H1 (cell line): ENCODE measurements at regions not wholly inside any gene's neighbourhood (a gene's known extent, or its start where the extent isn't known, plus 50 kb on each side); places are given as distances from the start of the nearest gene placed in this dataset.

Source experiments
- CTCF ChIA-PET: fragments of 300-600 bp; sonication (Branson Sonifier 250); formaldehyde crosslinking; loops from one replicate; lab custom pipeline; 2021; ENCODE audit not compliant: partially characterized antibody; lab: Charles Lee
- POLR2A ChIA-PET: fragments of 300-600 bp; sonication (Branson Sonifier 250); formaldehyde crosslinking; loops from one replicate; lab custom pipeline; 2021; ENCODE audit warnings: inconsistent platforms; ENCODE audit not compliant: partially characterized antibody; lab: Charles Lee
- DNase-seq, 2 experiments: peaks; one replicate each; pipeline versions ENCODE4 v3.0.0 to v3.0.0-alpha.2; 2010 to 2022; ENCODE audit warnings: low spot score in 2 of 2, low read depth in 1 of 2, mixed read lengths in 1 of 2
- FAIRE-seq: peaks from 2 replicates; lab custom pipeline; 2011; peaks lifted over from hg19 to GRCh38; lab: Jason Lieb, UNC
- H2AFZ ChIP-seq: 2 replicates; pipeline ENCODE4 v1.8.1; 2012; ENCODE audit warnings: low read length, inconsistent platforms
- H2AK5ac ChIP-seq: 2 replicates; pipeline ENCODE4 v1.6.1; 2013; ENCODE audit warnings: low read depth, low read length
- H2BK120ac ChIP-seq: replicated peaks from 2 replicates; pipeline ENCODE3; 2013; ENCODE audit warnings: low read depth, low read length, inconsistent platforms
- H2BK12ac ChIP-seq: 2 replicates; pipeline ENCODE4 v1.6.1; 2013; ENCODE audit warnings: low read depth, low read length
- H2BK15ac ChIP-seq: 2 replicates; pipeline ENCODE4 v1.6.1; 2013; ENCODE audit warnings: low read length
- H2BK20ac ChIP-seq: 2 replicates; pipeline ENCODE4 v1.6.1; 2013; ENCODE audit warnings: low read length
- H2BK5ac ChIP-seq: 2 replicates; pipeline ENCODE4 v1.6.1; 2013; ENCODE audit warnings: low read depth, low read length
- H3K14ac ChIP-seq: 2 replicates; pipeline ENCODE4 v1.6.1; 2013; ENCODE audit warnings: inconsistent platforms; ENCODE audit not compliant: insufficient read length
- H3K18ac ChIP-seq: 2 replicates; pipeline ENCODE4 v1.6.1; 2013; ENCODE audit warnings: low read length; ENCODE audit errors: extremely low read depth
- H3K23ac ChIP-seq: 2 replicates; pipeline ENCODE4 v1.6.1; 2013; ENCODE audit warnings: inconsistent platforms; ENCODE audit not compliant: insufficient read length
- H3K23me2 ChIP-seq: 2 replicates; pipeline ENCODE4 v1.6.1; 2013; ENCODE audit warnings: low read depth, low read length
- H3K27ac ChIP-seq: 2 replicates; pipeline ENCODE4 v1.6.1; 2011; ENCODE audit warnings: low read depth, low read length, inconsistent platforms
- H3K27me3 ChIP-seq, 4 experiments: replicated peaks in 1 of 4; 1 replicate in 1 of 4; 2 replicates in 3 of 4; pipeline versions ENCODE4 v1.6.1 to v1.8.1; 2011 to 2013; ENCODE audit warnings: low read length in 3 of 4, mild to moderate bottlenecking in 3 of 4, inconsistent platforms in 2 of 4, mixed read lengths in 2 of 4, moderate library complexity in 1 of 4; ENCODE audit not compliant: control insufficient read depth in 3 of 4, insufficient read depth in 3 of 4; ENCODE audit errors: extremely low read depth in 1 of 4
- H3K36me3 ChIP-seq, 4 experiments: 2 replicates each; pipeline versions ENCODE4 v1.6.1 to v1.8.1; 2011 to 2013; ENCODE audit warnings: mild to moderate bottlenecking in 4 of 4, low read length in 3 of 4, moderate library complexity in 2 of 4, control low read depth in 1 of 4, inconsistent platforms in 1 of 4; ENCODE audit not compliant: insufficient read depth in 4 of 4, control insufficient read depth in 2 of 4
- H3K4ac ChIP-seq: replicated peaks from 2 replicates; pipeline ENCODE3; 2013; ENCODE audit warnings: low read length, low read depth, mixed read lengths, inconsistent platforms; ENCODE audit not compliant: insufficient read length
- H3K4me1 ChIP-seq, 4 experiments: replicated peaks in 1 of 4; 1 replicate in 1 of 4; 2 replicates in 3 of 4; pipeline versions ENCODE4 v1.6.1 to v1.8.1; 2011 to 2013; ENCODE audit warnings: low read length in 3 of 4, inconsistent platforms in 2 of 4, mixed read lengths in 1 of 4; ENCODE audit not compliant: insufficient read depth in 4 of 4, control insufficient read depth in 3 of 4
- H3K4me2 ChIP-seq, 2 experiments: 2 replicates each; pipeline versions ENCODE4 v1.6.1 to v1.8.1; 2011 to 2013; ENCODE audit warnings: low read depth in 2 of 2, low read length in 2 of 2, control low read depth in 1 of 2, inconsistent platforms in 1 of 2, mild to moderate bottlenecking in 1 of 2; ENCODE audit not compliant: insufficient read depth in 1 of 2
- H3K4me3 ChIP-seq, 4 experiments: fragments of 200-600, 300-600 bp in 1 of 4; sonication (generic), shearing (Covaris generic), sonication (Bioruptor Twin) in 1 of 4; 2 replicates each; pipeline versions ENCODE4 v1.5.1 to v1.8.1; 2011 to 2016; ENCODE audit warnings: low read length in 4 of 4, low read depth in 3 of 4, control low read depth in 2 of 4, inconsistent platforms in 2 of 4, mild to moderate bottlenecking in 2 of 4, mixed read lengths in 1 of 4, moderate library complexity in 1 of 4; ENCODE audit not compliant: insufficient read depth in 2 of 4; ENCODE audit errors: extremely low read depth in 1 of 4
- H3K56ac ChIP-seq: replicated peaks from 2 replicates; pipeline ENCODE3; 2013; ENCODE audit warnings: low read depth, mild to moderate bottlenecking, mixed read lengths, low read length, inconsistent platforms; ENCODE audit not compliant: insufficient read length
- H3K79me1 ChIP-seq: 2 replicates; pipeline ENCODE4 v1.6.1; 2013; ENCODE audit warnings: low read depth, low read length, control low read depth
- H3K79me2 ChIP-seq, 2 experiments: 2 replicates each; pipeline versions ENCODE4 v1.6.1 to v1.8.1; 2012 to 2013; ENCODE audit warnings: low read length in 2 of 2, mild to moderate bottlenecking in 2 of 2, inconsistent platforms in 1 of 2; ENCODE audit not compliant: insufficient read depth in 2 of 2, control insufficient read depth in 1 of 2
- H3K9ac ChIP-seq, 4 experiments: replicated peaks in 1 of 4; 1 replicate in 1 of 4; 2 replicates in 3 of 4; pipeline versions ENCODE4 v1.6.1 to v1.8.1; 2011 to 2013; ENCODE audit warnings: low read depth in 3 of 4, low read length in 3 of 4, control low read depth in 2 of 4, mild to moderate bottlenecking in 2 of 4, moderate library complexity in 2 of 4, inconsistent platforms in 1 of 4; ENCODE audit errors: extremely low read depth in 1 of 4
- H3K9me3 ChIP-seq, 2 experiments: 2 replicates each; pipeline versions ENCODE4 v1.6.1 to v1.8.1; 2012 to 2013; ENCODE audit warnings: mild to moderate bottlenecking in 2 of 2, moderate library complexity in 2 of 2, control low read depth in 1 of 2, inconsistent platforms in 1 of 2, low read depth in 1 of 2, low read length in 1 of 2, mixed read lengths in 1 of 2; ENCODE audit not compliant: insufficient read depth in 2 of 2
- H4K20me1 ChIP-seq, 2 experiments: replicated peaks in 1 of 2; 2 replicates each; pipeline versions ENCODE3 to v1.8.1; 2011 to 2013; ENCODE audit warnings: inconsistent platforms in 2 of 2, low read length in 2 of 2, mild to moderate bottlenecking in 1 of 2; ENCODE audit not compliant: insufficient read depth in 2 of 2, control insufficient read depth in 1 of 2
- H4K5ac ChIP-seq: 2 replicates; pipeline ENCODE4 v1.6.1; 2013; ENCODE audit warnings: low read length, low read depth, mixed read lengths, inconsistent platforms; ENCODE audit not compliant: insufficient read length
- H4K8ac ChIP-seq: 2 replicates; pipeline ENCODE4 v1.8.0; 2013; ENCODE audit warnings: mild to moderate bottlenecking, moderate library complexity, low read length, inconsistent platforms; ENCODE audit not compliant: insufficient read depth; ENCODE audit errors: extremely low read depth
- H4K91ac ChIP-seq: replicated peaks from 2 replicates; pipeline ENCODE3; 2013; ENCODE audit warnings: low read length, mixed read lengths, inconsistent platforms; ENCODE audit not compliant: insufficient read length
- ATF3 ChIP-seq: IDR thresholded peaks from 2 replicates; pipeline ENCODE4 v1.6.1; 2011; ENCODE audit warnings: low read depth, mild to moderate bottlenecking, low read length; ENCODE audit not compliant: insufficient read depth
- BACH1 ChIP-seq: IDR thresholded peaks from 2 replicates; pipeline ENCODE4 v1.6.1; 2012; ENCODE audit warnings: low read length, improper control_type of control experiment
- CHD1 ChIP-seq: IDR thresholded peaks from 2 replicates; pipeline ENCODE4 v1.6.1; 2012; ENCODE audit warnings: low read depth, low read length, improper control_type of control experiment
- CHD2 ChIP-seq: IDR thresholded peaks from 2 replicates; pipeline ENCODE4 v1.6.1; 2012; ENCODE audit warnings: low read length, improper control_type of control experiment
- JUN ChIP-seq: IDR thresholded peaks from 2 replicates; pipeline ENCODE4 v1.6.1; 2011; ENCODE audit warnings: low read depth, mild to moderate bottlenecking, improper control_type of control experiment, low read length
- SIN3A ChIP-seq, 2 experiments: IDR thresholded peaks in 1 of 2; conservative IDR thresholded peaks in 1 of 2; 2 replicates each; pipeline ENCODE4 v1.6.1; 2011 to 2012; ENCODE audit warnings: low read length in 2 of 2, improper control_type of control experiment in 1 of 2, low read depth in 1 of 2, mild to moderate bottlenecking in 1 of 2
- SP4 ChIP-seq: IDR thresholded peaks from 2 replicates; pipeline ENCODE4 v1.6.1; 2012; ENCODE audit warnings: low read length, inconsistent platforms
- SRF ChIP-seq: IDR thresholded peaks from 2 replicates; pipeline ENCODE4 v1.6.1; 2011; ENCODE audit warnings: mild to moderate bottlenecking, low read depth, low read length, moderate library complexity
- TEAD4 ChIP-seq: IDR thresholded peaks from 2 replicates; pipeline ENCODE4 v1.6.1; 2012; ENCODE audit warnings: low read depth, low read length, inconsistent platforms, mixed read lengths
- YY1 ChIP-seq: IDR thresholded peaks from 2 replicates; pipeline ENCODE4 v1.6.1; 2011; ENCODE audit warnings: low read depth, mild to moderate bottlenecking, low read length
- WGBS, 2 experiments: shearing (Covaris generic) in 1 of 2; methylation state at CpG; one replicate each; pipeline versions ENCODE4 v1.1.6 to v1.1.7; 2013 to 2015; ENCODE audit warnings: low lambda C conversion rate in 2 of 2, mixed read lengths in 2 of 2, inconsistent platforms in 1 of 2, low coverage in 1 of 2, missing lambda C conversion rate in 1 of 2; ENCODE audit not compliant: insufficient replicate concordance in 2 of 2, insufficient coverage in 1 of 2, insufficient read length in 1 of 2; ENCODE audit errors: extremely low coverage in 1 of 2, missing lambda C conversion rate in 1 of 2; 5-methylcytosine and 5-hydroxymethylcytosine counted together
- TF ChIP-seq, protein P1 (sequence below), 3 experiments: IDR thresholded peaks; 1 replicate in 2 of 3; 2 replicates in 1 of 3; pipeline versions ENCODE4 v1.5.1 to v1.6.1; 2011; ENCODE audit warnings: low read length in 3 of 3, mild to moderate bottlenecking in 3 of 3, inconsistent platforms in 2 of 3, low read depth in 1 of 3, moderate library complexity in 1 of 3; ENCODE audit not compliant: insufficient read depth in 1 of 3; ENCODE audit errors: control extremely low read depth in 1 of 3

DNA sequence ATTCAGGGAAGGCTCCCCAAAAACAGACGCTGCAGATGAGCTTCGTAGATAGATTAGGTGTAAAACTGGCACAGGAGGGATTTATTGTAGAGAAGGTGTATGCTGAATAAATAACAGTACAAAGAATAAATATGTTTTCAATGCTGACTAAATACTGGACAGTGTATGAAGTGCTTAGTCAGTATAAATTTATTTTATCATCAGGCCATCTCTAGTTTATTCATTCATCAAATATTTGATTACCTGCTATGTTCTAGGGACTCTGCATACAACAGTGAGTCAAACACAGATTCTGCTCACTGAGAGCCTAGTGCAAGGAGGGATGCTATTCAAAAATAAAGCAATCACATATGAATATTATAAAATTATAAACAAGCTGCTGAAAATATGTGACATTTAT is 63.6 kb upstream of the TSPAN5 start:
- Histone ChIP-seq H3K79me1 (no peaks in the 10 kb centered on the region), H2BK20ac (no peak overlapping the region), H2BK5ac (no peak overlapping the region), H3K18ac (no peak overlapping the region), H3K56ac (no peak overlapping the region), H2AFZ (no peak overlapping the region), H3K27me3 (no peaks in the 10 kb centered on the region), H3K4me1 (no peaks in the 10 kb centered on the region), H2BK120ac (no peak overlapping the region), H4K20me1 (no peaks in the 10 kb centered on the region), H4K91ac (no peak overlapping the region), H3K23me2 (no peaks in the 10 kb centered on the region), H4K5ac (no peak overlapping the region), H2AK5ac (no peak overlapping the region), H3K4ac (no peak overlapping the region), H3K9me3 (peaks cover 15 to 17% of the 10 kb centered on the region in 2 experiments), H2BK12ac (no peak overlapping the region), H3K4me2 (no peak overlapping the region), H3K9ac (no peak overlapping the region), H3K4me3 (no peak overlapping the region), H3K23ac (no peak overlapping the region), H3K79me2 (no peaks in the 10 kb centered on the region), H3K27ac (no peak overlapping the region), H4K8ac (no peak overlapping the region), H3K36me3 (no peaks in the 10 kb centered on the region), H2BK15ac (no peak overlapping the region), H3K14ac (no peak overlapping the region)
- ChIA-PET CTCF (interaction anchor here (0.6 to 1.2 kb wide), 2 partner anchors 235 to 255 kb away, joined by 3 read pairs; no protein-coding TSS in a partner anchor), POLR2A (no interaction called here)
- FAIRE-seq (no peak), DNase-seq (no peak)
- 88% methylated on average over 2 of the region's 2 CpGs; no CpG with 5 or more reads in 1 of the 2 experiments for WGBS, 2 experiments
- TF ChIP-seq SIN3A (conservative IDR thresholded peaks at IDR 0.05 in 1 of 2, IDR thresholded peaks at IDR 0.05 in 1 of 2; ENCODE audit: low read depth in 1 of 2, low read length in 2 of 2) (no peak), TEAD4 (no peak), SRF (no peak), CHD2 (no peak), CHD1 (no peak), ATF3 (no peak), SP4 (no peak), JUN (no peak), YY1 (no peak), BACH1 (no peak)
- TF ChIP-seq, protein P1, sequence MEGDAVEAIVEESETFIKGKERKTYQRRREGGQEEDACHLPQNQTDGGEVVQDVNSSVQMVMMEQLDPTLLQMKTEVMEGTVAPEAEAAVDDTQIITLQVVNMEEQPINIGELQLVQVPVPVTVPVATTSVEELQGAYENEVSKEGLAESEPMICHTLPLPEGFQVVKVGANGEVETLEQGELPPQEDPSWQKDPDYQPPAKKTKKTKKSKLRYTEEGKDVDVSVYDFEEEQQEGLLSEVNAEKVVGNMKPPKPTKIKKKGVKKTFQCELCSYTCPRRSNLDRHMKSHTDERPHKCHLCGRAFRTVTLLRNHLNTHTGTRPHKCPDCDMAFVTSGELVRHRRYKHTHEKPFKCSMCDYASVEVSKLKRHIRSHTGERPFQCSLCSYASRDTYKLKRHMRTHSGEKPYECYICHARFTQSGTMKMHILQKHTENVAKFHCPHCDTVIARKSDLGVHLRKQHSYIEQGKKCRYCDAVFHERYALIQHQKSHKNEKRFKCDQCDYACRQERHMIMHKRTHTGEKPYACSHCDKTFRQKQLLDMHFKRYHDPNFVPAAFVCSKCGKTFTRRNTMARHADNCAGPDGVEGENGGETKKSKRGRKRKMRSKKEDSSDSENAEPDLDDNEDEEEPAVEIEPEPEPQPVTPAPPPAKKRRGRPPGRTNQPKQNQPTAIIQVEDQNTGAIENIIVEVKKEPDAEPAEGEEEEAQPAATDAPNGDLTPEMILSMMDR (IDR thresholded peaks at IDR 0.05; ENCODE audit: control extremely low read depth in 1 of 3, insufficient read depth in 1 of 3, low read depth in 1 of 3, low read length in 3 of 3), result no peak
